Neuronal stem cell (in vitro differentiated cells): ENCODE measurements at regions not wholly inside any gene's neighbourhood (a gene's known extent, or its start where the extent isn't known, plus 50 kb on each side); places are given as distances from the start of the nearest gene placed in this dataset.

Experiments used
- DNase-seq: peaks from one replicate; pipeline ENCODE4 v3.0.0-alpha.2; 2013; ENCODE audit warnings: low spot score
- H2AFZ ChIP-seq: one replicate; pipeline ENCODE4 v1.6.1; 2013; ENCODE audit warnings: mild to moderate bottlenecking, low read length, inconsistent platforms
- H2AK5ac ChIP-seq: 2 replicates; pipeline ENCODE4 v1.6.1; 2013; ENCODE audit warnings: low read depth, mild to moderate bottlenecking, inconsistent platforms, low read length, moderate library complexity, mixed read lengths
- H2BK120ac ChIP-seq: 2 replicates; pipeline ENCODE4 v1.6.1; 2013; ENCODE audit warnings: low read depth, mild to moderate bottlenecking, inconsistent platforms, low read length, moderate library complexity, mixed read lengths
- H2BK12ac ChIP-seq: one replicate; pipeline ENCODE4 v1.6.1; 2013; ENCODE audit warnings: low read length, inconsistent platforms
- H2BK15ac ChIP-seq: 2 replicates; pipeline ENCODE4 v1.6.1; 2013; ENCODE audit warnings: mild to moderate bottlenecking, low read length, inconsistent platforms, mixed read lengths
- H2BK5ac ChIP-seq: one replicate; pipeline ENCODE4 v1.6.1; 2013; ENCODE audit warnings: inconsistent platforms, mild to moderate bottlenecking, low read length, moderate library complexity
- H3K14ac ChIP-seq: one replicate; pipeline ENCODE4 v1.6.1; 2013; ENCODE audit warnings: low read length, inconsistent platforms
- H3K18ac ChIP-seq: 2 replicates; pipeline ENCODE4 v1.6.1; 2013; ENCODE audit warnings: low read length, inconsistent platforms
- H3K23ac ChIP-seq: 2 replicates; pipeline ENCODE4 v1.6.1; 2013; ENCODE audit warnings: low read depth, mild to moderate bottlenecking, mixed read lengths, low read length, inconsistent platforms; ENCODE audit not compliant: poor library complexity
- H3K27ac ChIP-seq: replicated peaks from 3 replicates; pipeline ENCODE4 v1.5.1; 2013; ENCODE audit warnings: low read length, inconsistent platforms
- H3K27me3 ChIP-seq, 3 experiments: 2 replicates each; pipeline ENCODE4 v1.6.1; 2013; ENCODE audit warnings: low read length in 3 of 3, mild to moderate bottlenecking in 2 of 3, inconsistent platforms in 1 of 3, low read depth in 1 of 3, mixed read lengths in 1 of 3, moderate library complexity in 1 of 3; ENCODE audit not compliant: control insufficient read depth in 3 of 3, insufficient read depth in 3 of 3
- H3K36me3 ChIP-seq, 2 donors: replicated peaks in 1 of 2; 2 replicates each; pipeline ENCODE4 v1.6.1; 2013; ENCODE audit warnings: low read length in 2 of 2; ENCODE audit not compliant: control insufficient read depth in 2 of 2, insufficient read depth in 2 of 2
- H3K4ac ChIP-seq: 2 replicates; pipeline ENCODE4 v1.6.1; 2013; ENCODE audit warnings: inconsistent platforms, mild to moderate bottlenecking, low read length, moderate library complexity
- H3K4me1 ChIP-seq, 2 donors: 1 replicate in 1 of 2; 2 replicates in 1 of 2; pipeline ENCODE4 v1.6.1; 2013; ENCODE audit warnings: low read length in 2 of 2, low read depth in 1 of 2; ENCODE audit not compliant: control insufficient read depth in 2 of 2, insufficient read depth in 1 of 2
- H3K4me2 ChIP-seq: one replicate; pipeline ENCODE4 v1.6.1; 2013; ENCODE audit warnings: mild to moderate bottlenecking, low read length, inconsistent platforms; ENCODE audit not compliant: insufficient read depth, poor library complexity, severe bottlenecking
- H3K4me3 ChIP-seq, 2 donors: 2 replicates each; pipeline ENCODE4 v1.5.1; 2013; ENCODE audit warnings: low read length in 2 of 2, mild to moderate bottlenecking in 2 of 2, inconsistent platforms in 1 of 2, moderate library complexity in 1 of 2
- H3K79me1 ChIP-seq: one replicate; pipeline ENCODE4 v1.6.1; 2013; ENCODE audit warnings: low read depth, mild to moderate bottlenecking, inconsistent platforms, low read length, moderate library complexity
- H3K9ac ChIP-seq: one replicate; pipeline ENCODE4 v1.6.1; 2013; ENCODE audit warnings: mild to moderate bottlenecking, low read depth, low read length, inconsistent platforms; ENCODE audit not compliant: poor library complexity
- H3K9me3 ChIP-seq, 2 donors: replicated peaks in 1 of 2; 2 replicates each; pipeline versions ENCODE3 to v1.6.1; 2013; ENCODE audit warnings: low read length in 2 of 2, mild to moderate bottlenecking in 2 of 2, inconsistent platforms in 1 of 2, low read depth in 1 of 2, mixed read lengths in 1 of 2, moderate library complexity in 1 of 2; ENCODE audit not compliant: control insufficient read depth in 2 of 2, insufficient read depth in 1 of 2
- H4K8ac ChIP-seq: one replicate; pipeline ENCODE4 v1.6.1; 2013; ENCODE audit warnings: low read depth, mild to moderate bottlenecking, inconsistent platforms, low read length, moderate library complexity
- H4K91ac ChIP-seq: one replicate; pipeline ENCODE4 v1.6.1; 2013; ENCODE audit warnings: low read length, low read depth, mild to moderate bottlenecking, inconsistent platforms; ENCODE audit not compliant: poor library complexity
- WGBS, 2 donors: extraction: QIAGEN DNeasy Blood & Tissue Kit; methylation state at CpG; one replicate each; pipeline ENCODE4 v1.1.7; 2013; ENCODE audit warnings: missing lambda C conversion rate in 2 of 2, mixed read lengths in 1 of 2; ENCODE audit not compliant: insufficient read length in 2 of 2, insufficient replicate concordance in 1 of 2; ENCODE audit errors: extremely low coverage in 2 of 2; 5-methylcytosine and 5-hydroxymethylcytosine counted together

GRCh38 chr5:82560561-82560960 lies 282.4 kb upstream of the RPS23 start:
- Histone ChIP-seq H3K4me1 (no peaks in the 10 kb centered on the region), H4K8ac (no peak overlapping the region), H3K36me3 (no peaks in the 10 kb centered on the region), H3K23ac (no peak overlapping the region), H4K91ac (no peak overlapping the region), H3K4me2 (no peak overlapping the region), H2AFZ (no peak overlapping the region), H2BK120ac (no peak overlapping the region), H3K4me3 (no peak overlapping the region), H2BK12ac (no peak overlapping the region), H3K14ac (no peak overlapping the region), H2BK15ac (no peak overlapping the region), H3K27me3 (no peaks in the 10 kb centered on the region), H3K18ac (no peak overlapping the region), H3K9me3 (no peaks in the 10 kb centered on the region), H2BK5ac (no peak overlapping the region), H2AK5ac (no peak overlapping the region), H3K4ac (no peak overlapping the region), H3K9ac (no peak overlapping the region), H3K27ac (no peak overlapping the region), H3K79me1 (no peaks in the 10 kb centered on the region)
- DNase-seq = no peak
- no CpG with 5 or more reads among the region's 4 CpGs for WGBS, 2 donors

- H3K4me2 ChIP-seq = no peak overlapping the region
- no peak for DNase-seq
- H3K27me3 ChIP-seq = no peaks in the 10 kb centered on the region
- no peak overlapping the region for H2AK5ac ChIP-seq
- H3K4me3 ChIP-seq = no peak overlapping the region
- no peaks in the 10 kb centered on the region for H3K9me3 ChIP-seq
- H3K36me3 ChIP-seq = no peaks in the 10 kb centered on the region
- no peak overlapping the region for H2BK5ac ChIP-seq
- H3K18ac ChIP-seq = no peak overlapping the region
- no peak overlapping the region for H4K8ac ChIP-seq
- no CpG with 5 or more reads among the region's 4 CpGs for WGBS, 2 donors
- H3K4me1 ChIP-seq = no peaks in the 10 kb centered on the region
- no peak overlapping the region for H3K14ac ChIP-seq
- H3K23ac ChIP-seq = no peak overlapping the region
- no peak overlapping the region for H2BK15ac ChIP-seq
- H2AFZ ChIP-seq = no peak overlapping the region
- H3K9ac ChIP-seq = no peak overlapping the region
- no peak overlapping the region for H4K91ac ChIP-seq
- H2BK120ac ChIP-seq = no peak overlapping the region
- H3K27ac ChIP-seq = no peak overlapping the region
- no peak overlapping the region for H2BK12ac ChIP-seq
- no peaks in the 10 kb centered on the region for H3K79me1 ChIP-seq
- no peak overlapping the region for H3K4ac ChIP-seq
Observed at GRCh38 chr5:82551840-82552385, 273.8 kb upstream of the RPS23 start.

GRCh38 chr5:82551192-82551591 lies 273.0 kb upstream of the RPS23 start:
- H4K91ac ChIP-seq = no peak overlapping the region
- H3K4me3 ChIP-seq = no peak overlapping the region
- no peak overlapping the region for H2AK5ac ChIP-seq
- H3K79me1 ChIP-seq = no peaks in the 10 kb centered on the region
- no peak overlapping the region for H2BK120ac ChIP-seq
- H2BK15ac ChIP-seq = no peak overlapping the region
- H2AFZ ChIP-seq = no peak overlapping the region
- H3K14ac ChIP-seq = no peak overlapping the region
- H3K4me2 ChIP-seq = no peak overlapping the region
- no peak overlapping the region for H2BK12ac ChIP-seq
- H3K4me1 ChIP-seq = no peaks in the 10 kb centered on the region
- H3K18ac ChIP-seq = no peak overlapping the region
- H2BK5ac ChIP-seq = no peak overlapping the region
- no peaks in the 10 kb centered on the region for H3K36me3 ChIP-seq
- H3K23ac ChIP-seq = no peak overlapping the region
- H3K9me3 ChIP-seq = no peaks in the 10 kb centered on the region
- no peak overlapping the region for H3K27ac ChIP-seq
- H3K9ac ChIP-seq = no peak overlapping the region
- H3K4ac ChIP-seq = no peak overlapping the region
- no peak for DNase-seq
- no peak overlapping the region for H4K8ac ChIP-seq
- no peaks in the 10 kb centered on the region for H3K27me3 ChIP-seq

GRCh38 chr5:82549263-82549662 lies 271.1 kb upstream of the RPS23 start:
- H2AFZ ChIP-seq = no peak overlapping the region
- no peak overlapping the region for H3K9ac ChIP-seq
- no peak overlapping the region for H3K4me2 ChIP-seq
- DNase-seq = no peak
- H3K14ac ChIP-seq = no peak overlapping the region
- H2BK12ac ChIP-seq = no peak overlapping the region
- no peak overlapping the region for H4K91ac ChIP-seq
- no peaks in the 10 kb centered on the region for H3K79me1 ChIP-seq
- no peak overlapping the region for H3K4me3 ChIP-seq
- no peak overlapping the region for H3K27ac ChIP-seq
- no peak overlapping the region for H3K4ac ChIP-seq
- no CpG with 5 or more reads among the region's 2 CpGs for WGBS, 2 donors
- H3K27me3 ChIP-seq = no peaks in the 10 kb centered on the region
- H3K18ac ChIP-seq = no peak overlapping the region
- H3K23ac ChIP-seq = no peak overlapping the region
- H4K8ac ChIP-seq = no peak overlapping the region
- H3K36me3 ChIP-seq = no peaks in the 10 kb centered on the region
- no peak overlapping the region for H2BK5ac ChIP-seq
- no peak overlapping the region for H2BK15ac ChIP-seq
- no peaks in the 10 kb centered on the region for H3K9me3 ChIP-seq
- H2AK5ac ChIP-seq = no peak overlapping the region
- no peaks in the 10 kb centered on the region for H3K4me1 ChIP-seq
- no peak overlapping the region for H2BK120ac ChIP-seq
